HEK293 (cell line): ENCODE measurements at regions not wholly inside any gene's neighbourhood (a gene's known extent, or its start where the extent isn't known, plus 50 kb on each side); places are given as distances from the start of the nearest gene placed in this dataset.

Source experiments
- AEBP2 ChIP-seq: fragments of 450-650 bp; formaldehyde crosslinking; IDR thresholded peaks from 2 replicates; pipeline ENCODE4 v1.5.1; 2016; ENCODE audit warnings: missing biosample characterization, missing genetic modification characterization, borderline replicate concordance
- CTCF ChIP-seq: fragments of 450-650 bp; formaldehyde crosslinking; IDR thresholded peaks from 2 replicates; pipeline ENCODE4 v1.5.1; 2016; ENCODE audit warnings: missing biosample characterization, missing genetic modification characterization
- KLF9 ChIP-seq: fragments of 450-650 bp; formaldehyde crosslinking; IDR thresholded peaks from 2 replicates; pipeline ENCODE4 v1.5.1; 2016; ENCODE audit warnings: missing biosample characterization, missing genetic modification characterization, low read depth
- ZBTB44 ChIP-seq: fragments of 450-650 bp; IDR thresholded peaks from 2 replicates; pipeline ENCODE4 v1.5.1; 2018; ENCODE audit warnings: missing biosample characterization, mild to moderate bottlenecking, missing genetic modification characterization
- ZIC2 ChIP-seq: fragments of 450-650 bp; formaldehyde crosslinking; IDR thresholded peaks from 2 replicates; pipeline ENCODE4 v1.5.1; 2016; ENCODE audit warnings: missing biosample characterization, missing genetic modification characterization
- ZNF157 ChIP-seq: fragments of 450-650 bp; formaldehyde crosslinking; IDR thresholded peaks from 2 replicates; pipeline ENCODE4 v1.5.1; 2016; ENCODE audit warnings: missing biosample characterization, missing genetic modification characterization
- ZNF214 ChIP-seq: fragments of 450-650 bp; formaldehyde crosslinking; IDR thresholded peaks from 2 replicates; pipeline ENCODE4 v1.5.1; 2017; ENCODE audit warnings: missing biosample characterization, mild to moderate bottlenecking, missing genetic modification characterization, borderline replicate concordance
- ZNF280C ChIP-seq: fragments of 450-650 bp; formaldehyde crosslinking; IDR thresholded peaks from 2 replicates; pipeline ENCODE4 v1.5.1; 2016; ENCODE audit warnings: missing biosample characterization, missing genetic modification characterization
- ZNF350 ChIP-seq: fragments of 450-650 bp; formaldehyde crosslinking; IDR thresholded peaks from 2 replicates; pipeline ENCODE4 v1.5.0; 2017; ENCODE audit warnings: missing biosample characterization, mild to moderate bottlenecking, missing genetic modification characterization
- ZNF513 ChIP-seq: fragments of 450-650 bp; IDR thresholded peaks from 2 replicates; pipeline ENCODE4 v1.5.1; 2018; ENCODE audit warnings: missing biosample characterization, missing genetic modification characterization
- ZNF518A ChIP-seq: fragments of 450-650 bp; formaldehyde crosslinking; conservative IDR thresholded peaks from 2 replicates; pipeline ENCODE4 v1.5.1; 2016; ENCODE audit warnings: low read depth, missing biosample characterization, missing genetic modification characterization
- ZNF600 ChIP-seq: fragments of 450-650 bp; formaldehyde crosslinking; IDR thresholded peaks from 2 replicates; pipeline ENCODE4 v1.5.1; 2016; ENCODE audit warnings: missing biosample characterization, missing genetic modification characterization
- ZNF707 ChIP-seq: fragments of 450-650 bp; formaldehyde crosslinking; IDR thresholded peaks from 2 replicates; pipeline ENCODE4 v1.5.1; 2016; ENCODE audit warnings: missing biosample characterization, missing genetic modification characterization
- ZSCAN30 ChIP-seq: fragments of 450-650 bp; IDR thresholded peaks from 2 replicates; pipeline ENCODE4 v1.5.1; 2018; ENCODE audit warnings: missing biosample characterization, mild to moderate bottlenecking, missing genetic modification characterization, moderate library complexity

- no peak for TF ChIP-seq KLF9 (tag by site-specific recombination)
- TF ChIP-seq ZSCAN30 (tag by site-specific recombination), result no peak
- TF ChIP-seq ZNF214 (tag by site-specific recombination), result no peak
- TF ChIP-seq CTCF, result no peak
- no peak for TF ChIP-seq ZNF707 (tag by site-specific recombination)
- TF ChIP-seq ZNF518A (tag by site-specific recombination), result no peak
- no peak for TF ChIP-seq ZBTB44
- no peak for TF ChIP-seq ZIC2 (tag by site-specific recombination)
- TF ChIP-seq ZNF600 (tag by site-specific recombination), result no peak
- no peak for TF ChIP-seq ZNF513 (tag by site-specific recombination)
- TF ChIP-seq ZNF280C, result no peak
- TF ChIP-seq ZNF157 (tag by site-specific recombination), result no peak
- no peak for TF ChIP-seq ZNF350
- TF ChIP-seq AEBP2 (tag by site-specific recombination), result no peak
Measured at GRCh38 chr12:94900496-94900895, 103.0 kb downstream of the NDUFA12 start.
